Suppressor macrophage (primary cell): ENCODE measurements at regions not wholly inside any gene's neighbourhood (a gene's known extent, or its start where the extent isn't known, plus 50 kb on each side); places are given as distances from the start of the nearest gene placed in this dataset.

Experiments used
- DNase-seq, 4 experiments: peaks; one replicate each; pipeline ENCODE4 v3.0.0-alpha.2; 2020 to 2022

DNA sequence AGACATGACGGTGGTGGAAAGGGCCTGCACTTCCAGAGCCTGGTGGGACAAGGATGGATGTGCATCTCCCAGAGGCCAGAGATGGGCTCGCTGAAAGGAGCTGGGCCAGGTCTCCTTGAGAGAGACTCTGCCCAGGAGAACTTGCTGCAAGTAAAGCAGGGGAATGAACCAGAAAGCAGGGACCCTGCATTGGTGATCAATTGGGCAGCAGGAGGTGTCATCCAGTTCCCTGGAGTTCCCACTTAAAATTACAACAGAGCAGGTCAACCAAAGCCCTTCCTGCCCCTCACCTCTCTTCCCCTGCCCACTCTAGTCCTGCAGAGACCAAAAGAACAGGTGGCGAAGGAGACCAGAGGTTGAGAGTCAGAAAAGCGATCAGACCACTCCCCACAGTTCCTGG, 69.7 kb upstream of the CAB39 start:
- DNase-seq, result no peak

DNA sequence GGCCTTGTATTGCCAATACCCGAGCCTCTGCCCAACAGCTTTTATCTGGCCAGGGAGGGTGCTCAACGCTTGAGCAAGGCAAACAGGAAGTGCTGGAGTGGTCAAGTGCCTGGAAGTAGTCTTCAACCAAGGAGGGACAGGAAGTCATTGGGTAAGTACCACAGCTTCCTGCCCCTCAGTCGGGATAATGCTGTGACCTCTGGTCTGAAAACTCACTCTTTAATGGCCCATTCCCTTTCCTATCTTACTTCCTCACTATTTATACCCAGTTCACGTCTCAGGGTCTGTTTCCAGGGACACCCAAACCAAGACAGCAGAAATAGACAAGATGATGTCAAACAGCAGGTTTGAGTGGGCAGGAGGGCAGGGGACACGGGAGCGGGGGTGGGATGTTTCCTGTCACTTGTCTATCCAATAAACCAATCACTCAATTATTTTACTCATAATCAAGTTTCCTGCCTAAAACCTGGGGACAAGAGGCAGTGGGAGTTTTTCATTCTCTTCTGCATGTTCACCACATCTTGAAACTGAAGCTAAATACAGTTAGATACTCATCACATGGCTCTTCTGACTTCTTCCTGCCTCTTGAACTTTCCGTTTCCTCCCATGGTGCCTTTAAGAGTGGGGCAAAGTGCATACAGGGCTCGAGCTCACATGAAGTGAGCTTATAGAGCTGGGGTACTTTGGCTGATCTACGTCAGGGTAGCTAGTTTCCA, 68.9 kb upstream of the CAB39 start:
- DNase-seq, result peak; percentile 80 to 94 (median 88)

DNA sequence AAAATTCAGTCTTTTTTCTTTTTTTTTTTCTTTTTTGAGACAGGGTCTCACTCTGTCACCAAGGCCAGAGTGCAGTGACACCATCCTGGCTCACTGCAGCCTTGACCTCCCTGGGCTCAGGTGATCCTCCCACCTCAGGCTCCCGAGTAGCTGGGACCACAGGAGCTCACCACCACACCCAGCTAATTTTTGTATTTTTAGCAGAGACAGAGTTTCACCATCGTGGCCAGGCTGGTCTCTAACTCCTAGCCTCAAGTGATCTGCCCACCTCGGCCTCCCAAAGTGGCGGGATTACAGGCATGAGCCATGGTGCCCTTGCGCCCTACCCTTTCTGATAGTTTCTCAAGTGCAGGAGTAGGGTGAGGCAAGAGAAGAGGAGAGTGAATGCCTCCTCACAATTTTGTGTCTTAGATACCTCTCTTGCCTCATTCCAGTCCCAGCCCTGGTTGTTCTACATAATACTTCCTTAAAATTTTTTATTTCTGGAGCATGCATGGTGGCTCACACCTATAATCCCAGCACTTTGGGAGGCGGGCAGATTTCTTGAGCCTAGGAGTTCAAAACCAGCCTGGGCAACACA, 68.2 kb upstream of the CAB39 start:
- DNase-seq, result peak; percentile 43 to 76 (median 58)

DNA sequence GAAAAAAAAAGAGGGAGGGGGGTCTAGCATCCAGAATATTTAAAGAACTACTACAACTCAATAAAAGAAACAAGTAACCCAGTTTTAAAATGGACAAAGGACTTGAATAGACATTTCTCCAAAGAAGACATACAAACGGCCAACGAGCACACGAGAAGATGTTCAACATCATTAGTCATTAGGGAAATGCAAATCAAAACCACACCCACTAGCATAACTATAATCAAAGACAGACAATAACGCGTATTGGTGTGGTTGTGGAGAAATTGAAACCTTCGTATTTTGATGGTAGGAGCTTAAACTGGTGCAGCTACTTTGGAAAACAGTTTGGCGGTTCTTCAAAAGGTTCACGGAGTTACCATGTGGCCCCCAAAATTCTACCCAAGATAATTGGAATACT, 64.3 kb upstream of the CAB39 start:
- no peak for DNase-seq

DNA sequence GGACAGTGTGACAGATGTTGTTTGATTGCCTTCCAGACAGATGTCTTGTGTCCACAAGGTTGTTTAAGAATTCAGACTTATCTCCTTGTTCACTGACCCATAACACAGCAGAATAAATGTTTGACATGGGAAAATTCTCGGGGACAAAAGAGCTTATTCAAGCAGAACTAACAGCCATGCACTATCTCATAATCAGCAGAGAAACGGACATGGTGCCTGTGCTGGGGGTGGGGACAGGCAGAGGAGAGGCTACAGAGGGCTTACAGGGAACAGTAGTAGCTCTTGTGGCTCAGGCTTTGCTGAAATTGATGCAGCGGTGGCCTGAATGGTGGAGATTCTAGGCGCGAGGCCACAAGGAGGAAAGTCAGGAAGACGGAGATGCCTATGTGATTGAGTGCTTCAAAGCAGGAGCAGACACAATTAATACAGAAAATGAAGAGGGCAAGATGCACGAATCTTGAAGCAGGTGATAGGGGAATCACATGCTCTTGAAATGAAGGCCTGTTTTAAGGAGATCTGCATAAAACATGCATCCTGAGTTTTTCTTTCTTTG, 62.0 kb upstream of the CAB39 start:
- DNase-seq, result no peak

DNA sequence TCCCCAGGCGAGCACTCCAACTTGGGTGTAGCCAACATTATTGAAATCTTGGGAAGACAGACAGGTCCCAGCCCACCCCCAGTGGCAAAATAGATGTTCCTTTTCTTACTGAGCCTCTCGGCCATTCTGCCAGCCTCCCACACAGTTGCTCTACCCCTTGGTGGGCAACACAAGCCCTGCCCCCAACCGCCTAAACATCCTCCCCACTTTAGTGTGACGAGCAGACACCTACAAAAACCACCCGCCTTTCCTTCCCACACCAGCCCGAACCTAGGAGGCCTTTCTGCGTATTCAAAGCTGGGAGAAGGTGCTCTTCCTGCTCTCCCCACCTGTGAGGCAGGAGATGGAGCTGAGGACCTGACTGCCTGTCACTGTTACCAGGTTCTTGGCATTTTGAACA, 58.6 kb upstream of the CAB39 start:
- no peak for DNase-seq

DNA sequence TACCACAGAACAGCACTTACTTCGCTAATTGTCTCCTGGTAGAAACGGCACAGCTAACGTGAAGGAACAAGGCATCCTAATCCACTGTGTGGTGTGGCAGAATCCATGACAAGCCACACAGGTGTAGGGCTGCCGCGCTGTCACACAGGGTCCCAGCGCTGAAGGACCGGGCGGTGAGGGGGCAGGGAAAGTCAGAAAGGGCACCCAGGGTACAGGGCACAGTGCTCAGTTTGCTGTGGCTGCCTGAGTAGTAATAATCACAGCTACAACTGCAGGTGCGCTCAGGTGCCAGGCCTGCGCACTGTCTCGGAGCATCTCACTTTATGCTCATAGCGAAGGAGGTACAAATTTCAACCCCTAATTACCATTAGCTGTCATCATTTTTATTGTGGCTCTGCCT, 55.2 kb upstream of the CAB39 start:
- no peak for DNase-seq

DNA sequence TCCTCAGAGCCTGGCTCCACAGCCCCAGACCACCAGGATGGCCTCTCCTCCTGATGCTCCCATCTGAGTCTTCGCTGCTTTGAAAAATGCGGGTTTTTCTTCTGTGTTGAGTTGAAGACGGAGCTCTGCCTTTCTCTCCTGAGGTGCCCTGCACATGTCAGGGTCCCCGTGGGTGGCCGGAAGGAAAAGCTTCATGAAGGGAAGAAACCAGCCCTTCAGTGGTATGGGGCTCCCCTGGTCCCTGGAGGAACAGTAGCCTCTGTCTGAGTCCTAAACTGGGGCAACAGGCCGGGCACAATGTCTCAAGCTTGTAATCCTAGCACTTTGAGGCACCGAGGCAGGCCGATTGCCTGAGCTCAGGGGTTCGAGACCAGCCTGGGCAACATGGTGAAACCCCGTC, 54.7 kb upstream of the CAB39 start:
- no peak for DNase-seq

DNA sequence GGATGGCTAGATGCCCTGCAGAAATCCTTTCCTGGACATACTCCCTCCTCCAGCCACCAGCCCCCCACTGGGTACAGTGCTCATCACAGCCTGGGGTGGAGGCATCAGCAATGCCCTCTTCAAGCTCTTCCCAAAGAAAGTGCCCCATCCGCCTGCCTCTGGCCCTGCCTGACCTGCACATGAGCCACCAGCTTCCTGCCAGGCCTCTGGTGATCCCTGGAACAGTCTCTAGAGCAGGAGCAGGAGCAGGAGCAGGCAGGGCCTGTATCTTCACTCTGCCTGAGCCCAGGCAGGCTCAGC, 54.1 kb upstream of the CAB39 start:
- DNase-seq, result no peak

DNA sequence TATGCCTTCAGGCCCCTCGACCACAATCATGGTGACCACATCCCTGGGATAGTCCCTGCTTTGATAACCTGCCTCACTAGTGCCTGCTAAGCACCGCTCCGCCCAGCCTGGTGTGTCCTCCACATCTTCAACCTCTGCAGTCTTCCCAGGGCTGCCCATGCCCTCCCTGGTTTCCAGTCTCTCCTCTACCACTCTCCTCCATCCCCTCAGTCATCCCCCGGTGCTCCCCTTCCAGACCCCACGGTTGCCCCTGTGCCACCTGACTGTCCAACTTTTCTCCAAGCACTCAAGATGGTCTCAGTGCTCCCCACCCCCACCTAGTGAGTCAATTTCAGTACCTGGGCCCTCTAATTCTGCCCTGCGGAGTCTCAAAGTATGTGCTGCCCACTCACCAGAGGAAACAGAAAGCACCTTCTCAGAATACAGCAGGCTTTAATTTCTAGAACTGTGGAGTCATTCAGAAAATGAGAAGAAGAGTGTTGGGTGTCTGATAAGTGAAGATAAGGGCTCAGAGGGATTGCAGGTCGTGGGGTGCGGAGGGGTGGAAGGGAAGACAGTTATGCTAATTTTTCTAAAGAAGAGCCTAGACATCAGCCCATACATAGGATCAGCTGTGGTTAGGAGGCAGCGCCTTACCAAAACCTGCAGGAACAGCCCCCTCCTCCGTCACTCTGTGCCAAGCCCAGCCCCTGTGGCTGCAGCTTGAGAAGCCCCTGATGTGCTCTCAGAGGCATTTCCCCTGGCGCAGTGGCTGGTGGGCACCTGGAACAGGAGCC, 53.6 kb upstream of the CAB39 start:
- peak in 1 of 4 experiments; percentile 13 for DNase-seq

DNA sequence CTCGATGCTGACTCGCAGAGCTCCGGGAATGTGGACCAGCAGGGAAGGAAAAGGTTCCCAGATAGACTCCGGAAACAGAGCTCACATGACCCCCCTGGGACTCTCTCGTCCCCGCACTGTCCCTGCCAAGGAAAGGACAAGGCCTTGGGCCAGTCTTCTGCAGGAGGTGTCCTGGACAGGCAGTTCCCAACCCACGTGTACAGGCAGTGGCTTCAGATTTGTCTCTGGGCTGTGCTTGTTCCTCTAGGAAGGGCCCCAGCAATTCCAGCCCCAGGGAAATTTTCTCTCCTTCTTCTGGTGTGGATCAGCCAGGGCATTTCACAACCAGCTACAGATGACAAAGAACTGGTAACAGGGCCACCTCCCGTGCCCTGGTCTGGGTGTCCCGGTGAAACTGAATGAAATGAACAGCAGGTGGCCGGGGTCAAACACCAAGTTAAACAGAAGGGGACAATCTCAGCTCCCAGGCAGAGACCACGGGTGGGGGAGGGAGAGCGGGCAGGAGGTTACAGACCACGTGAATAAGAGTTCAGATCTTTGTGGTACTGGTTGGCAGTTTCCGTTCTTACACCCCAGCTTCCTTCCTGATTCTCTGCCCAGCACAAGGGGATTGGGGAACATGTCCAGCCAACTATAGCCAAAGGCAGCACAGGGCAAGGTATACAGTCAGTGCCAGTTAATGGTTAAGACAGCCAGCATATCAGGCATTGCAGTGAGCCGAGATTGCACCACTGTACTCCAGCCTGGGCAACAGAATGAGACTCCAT, 52.2 kb upstream of the CAB39 start:
- DNase-seq, result peak; percentile 84 to 94 (median 90)

DNA sequence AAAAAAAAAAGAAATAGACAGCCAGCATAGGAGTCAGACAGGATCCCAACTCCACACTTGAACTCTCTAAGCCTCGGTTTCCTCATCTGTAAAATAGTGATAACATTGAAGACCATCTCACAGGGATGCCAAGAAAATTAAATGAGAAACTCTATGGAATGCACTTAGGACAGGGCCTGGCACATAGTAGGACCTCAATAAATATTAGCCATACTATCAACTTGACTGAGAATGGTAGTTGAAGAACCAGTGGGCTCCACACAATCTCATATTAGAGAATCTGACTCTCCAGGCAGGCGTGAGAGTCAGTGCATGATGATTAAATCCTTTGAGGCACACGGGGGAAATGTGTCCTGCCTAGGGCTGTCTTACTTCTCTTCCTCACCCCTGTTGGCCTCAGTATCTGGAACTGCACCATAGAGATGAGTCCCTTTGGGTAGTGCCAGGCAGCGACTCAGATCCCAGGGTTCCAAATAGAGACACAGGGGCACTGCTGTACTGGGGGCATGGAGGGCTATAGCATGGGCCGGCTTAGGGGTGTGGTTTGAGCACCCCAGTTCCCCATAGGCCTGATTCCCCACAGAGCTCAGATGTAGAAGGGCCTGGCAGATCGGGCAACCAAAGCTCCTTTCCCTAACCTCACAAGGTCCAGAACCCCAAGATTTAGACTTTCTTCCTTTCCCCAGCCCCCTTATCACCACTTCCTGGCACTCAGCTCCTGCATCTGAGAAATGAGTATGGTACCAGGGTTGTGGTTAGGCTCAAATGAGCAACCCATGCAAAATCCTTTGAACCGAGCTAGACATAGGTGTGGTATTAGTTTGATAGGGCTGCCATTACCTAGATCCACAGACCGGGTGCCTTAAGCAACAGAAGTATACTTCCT, 51.3 kb upstream of the CAB39 start:
- DNase-seq, result peak in 3 of 4 experiments; percentile 48 to 63 (median 60)
